Sigmoid colon (tissue), 4 donors: ENCODE measurements at regions not wholly inside any gene's neighbourhood (a gene's known extent, or its start where the extent isn't known, plus 50 kb on each side); places are given as distances from the start of the nearest gene placed in this dataset.

ENCODE experiments used
- EP300 ChIP-seq, 4 donors: sonication (generic); formaldehyde crosslinking; IDR thresholded peaks; one replicate each; pipeline ENCODE4 v1.6.1; 2017; ENCODE audit warnings: antibody characterized with exemption in 4 of 4
- POLR2A ChIP-seq, 2 donors: fragments of 450-650 bp; IDR thresholded peaks; one replicate each; pipeline ENCODE4 v1.6.1; 2016; ENCODE audit warnings: antibody characterized with exemption in 2 of 2, mild to moderate bottlenecking in 2 of 2, moderate library complexity in 2 of 2
- POLR2AphosphoS5 ChIP-seq, 4 donors: sonication (generic); formaldehyde crosslinking; IDR thresholded peaks; one replicate each; pipeline ENCODE4 v1.6.1; 2017; ENCODE audit warnings: antibody characterized with exemption in 4 of 4
- TF ChIP-seq, protein P1 (sequence below), 4 experiments: fragments of 450-650 bp in 3 of 4; fragments of 200-600 bp in 1 of 4; IDR thresholded peaks; one replicate each; pipeline ENCODE4 v1.5.1; 2016 to 2019; ENCODE audit warnings: antibody characterized with exemption in 4 of 4, mild to moderate bottlenecking in 3 of 4, moderate library complexity in 2 of 4

DNA sequence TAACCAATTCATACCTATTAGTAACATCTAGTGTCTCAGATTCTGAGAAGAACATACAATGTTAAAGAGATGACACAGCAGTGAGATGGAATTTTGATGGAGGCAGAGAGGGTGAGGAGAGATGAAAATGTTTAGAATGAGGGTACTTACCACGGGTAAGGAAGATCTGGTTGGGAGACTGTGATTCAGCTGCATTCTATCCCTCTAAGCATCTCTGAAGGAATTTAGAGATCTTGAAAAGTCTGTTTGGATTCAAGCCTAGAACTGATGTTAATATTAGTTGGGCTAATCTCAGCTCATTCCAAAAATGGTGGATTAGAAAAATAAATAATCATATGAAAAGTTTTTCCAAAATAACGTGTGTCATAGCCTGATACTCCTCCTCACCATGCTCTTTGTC is 191.5 kb upstream of the CLINT1 start:
- TF ChIP-seq, protein P1, sequence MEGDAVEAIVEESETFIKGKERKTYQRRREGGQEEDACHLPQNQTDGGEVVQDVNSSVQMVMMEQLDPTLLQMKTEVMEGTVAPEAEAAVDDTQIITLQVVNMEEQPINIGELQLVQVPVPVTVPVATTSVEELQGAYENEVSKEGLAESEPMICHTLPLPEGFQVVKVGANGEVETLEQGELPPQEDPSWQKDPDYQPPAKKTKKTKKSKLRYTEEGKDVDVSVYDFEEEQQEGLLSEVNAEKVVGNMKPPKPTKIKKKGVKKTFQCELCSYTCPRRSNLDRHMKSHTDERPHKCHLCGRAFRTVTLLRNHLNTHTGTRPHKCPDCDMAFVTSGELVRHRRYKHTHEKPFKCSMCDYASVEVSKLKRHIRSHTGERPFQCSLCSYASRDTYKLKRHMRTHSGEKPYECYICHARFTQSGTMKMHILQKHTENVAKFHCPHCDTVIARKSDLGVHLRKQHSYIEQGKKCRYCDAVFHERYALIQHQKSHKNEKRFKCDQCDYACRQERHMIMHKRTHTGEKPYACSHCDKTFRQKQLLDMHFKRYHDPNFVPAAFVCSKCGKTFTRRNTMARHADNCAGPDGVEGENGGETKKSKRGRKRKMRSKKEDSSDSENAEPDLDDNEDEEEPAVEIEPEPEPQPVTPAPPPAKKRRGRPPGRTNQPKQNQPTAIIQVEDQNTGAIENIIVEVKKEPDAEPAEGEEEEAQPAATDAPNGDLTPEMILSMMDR (IDR thresholded peaks at IDR 0.05): no peak
- TF ChIP-seq POLR2AphosphoS5 (IDR thresholded peaks at IDR 0.05) (no peak), POLR2A (IDR thresholded peaks at IDR 0.05) (no peak), EP300 (IDR thresholded peaks at IDR 0.05) (no peak)
